ENCODE measurements at regions not wholly inside any gene's neighbourhood (a gene's known extent, or its start where the extent isn't known, plus 50 kb on each side); places are given as distances from the start of the nearest gene placed in this dataset.

- no peaks in the 10 kb centered on the region for H3K27me3 ChIP-seq (ENCODE audit: insufficient read depth, poor library complexity, severe bottlenecking)
- no peak overlapping the region for H3K27ac ChIP-seq (replicated peaks)
- no peak overlapping the region for H3K4me3 ChIP-seq (replicated peaks; ENCODE audit: insufficient read depth, low read length)
- DNase-seq (ENCODE audit: low read depth in 1 of 2, low spot score in 1 of 2) = no peak
- TF ChIP-seq REST (IDR thresholded peaks at IDR 0.05; ENCODE audit: insufficient replicate concordance, low read depth) (no peak), GABPA (IDR thresholded peaks at IDR 0.05; ENCODE audit: low read depth) (no peak), SPI1 (IDR thresholded peaks at IDR 0.05; ENCODE audit: borderline replicate concordance, low read depth) (no peak), POLR2AphosphoS5 (IDR thresholded peaks at IDR 0.05; ENCODE audit: low read depth) (no peak), CTCF (IDR thresholded peaks at IDR 0.05; ENCODE audit: insufficient read depth, low read length) (no peak)
These were observed 76.3 kb upstream of the B3GAT2 start for GRCh38 chr6:71033171-71033570.

- no peak for TF ChIP-seq GABPA (IDR thresholded peaks at IDR 0.05; ENCODE audit: low read depth)
- no peak for TF ChIP-seq REST (IDR thresholded peaks at IDR 0.05; ENCODE audit: insufficient replicate concordance, low read depth)
- no peak for TF ChIP-seq POLR2AphosphoS5 (IDR thresholded peaks at IDR 0.05; ENCODE audit: low read depth)
- no peak for TF ChIP-seq SPI1 (IDR thresholded peaks at IDR 0.05; ENCODE audit: borderline replicate concordance, low read depth)
- no peak for TF ChIP-seq CTCF (IDR thresholded peaks at IDR 0.05; ENCODE audit: insufficient read depth, low read length)
- Histone ChIP-seq H3K4me3 (replicated peaks; ENCODE audit: insufficient read depth, low read length) (no peak overlapping the region), H3K27me3 (ENCODE audit: insufficient read depth, poor library complexity, severe bottlenecking) (no peaks in the 10 kb centered on the region), H3K27ac (replicated peaks) (no peak overlapping the region)
- no peak for DNase-seq (ENCODE audit: low read depth in 1 of 2, low spot score in 1 of 2)
These were observed 77.0 kb upstream of the B3GAT2 start for GRCh38 chr6:71033890-71034289.

- Histone ChIP-seq H3K27ac (replicated peaks) (no peak overlapping the region), H3K4me3 (replicated peaks; ENCODE audit: insufficient read depth, low read length) (no peak overlapping the region), H3K27me3 (ENCODE audit: insufficient read depth, poor library complexity, severe bottlenecking) (no peaks in the 10 kb centered on the region)
- DNase-seq (ENCODE audit: low read depth in 1 of 2, low spot score in 1 of 2) = no peak
- TF ChIP-seq CTCF (IDR thresholded peaks at IDR 0.05; ENCODE audit: insufficient read depth, low read length) (no peak), REST (IDR thresholded peaks at IDR 0.05; ENCODE audit: insufficient replicate concordance, low read depth) (no peak), GABPA (IDR thresholded peaks at IDR 0.05; ENCODE audit: low read depth) (no peak), SPI1 (IDR thresholded peaks at IDR 0.05; ENCODE audit: borderline replicate concordance, low read depth) (no peak), POLR2AphosphoS5 (IDR thresholded peaks at IDR 0.05; ENCODE audit: low read depth) (no peak)
These were observed 77.9 kb upstream of the B3GAT2 start for GRCh38 chr6:71034563-71035345.

Data from HL-60 (cell line).